AG08395 (cell line): ENCODE measurements at regions not wholly inside any gene's neighbourhood (a gene's known extent, or its start where the extent isn't known, plus 50 kb on each side); places are given as distances from the start of the nearest gene placed in this dataset.

Experiments
- DNase-seq: peaks from one replicate; pipeline ENCODE4 v3.0.0; 2012; ENCODE audit warnings: mixed read lengths, low spot score

DNA sequence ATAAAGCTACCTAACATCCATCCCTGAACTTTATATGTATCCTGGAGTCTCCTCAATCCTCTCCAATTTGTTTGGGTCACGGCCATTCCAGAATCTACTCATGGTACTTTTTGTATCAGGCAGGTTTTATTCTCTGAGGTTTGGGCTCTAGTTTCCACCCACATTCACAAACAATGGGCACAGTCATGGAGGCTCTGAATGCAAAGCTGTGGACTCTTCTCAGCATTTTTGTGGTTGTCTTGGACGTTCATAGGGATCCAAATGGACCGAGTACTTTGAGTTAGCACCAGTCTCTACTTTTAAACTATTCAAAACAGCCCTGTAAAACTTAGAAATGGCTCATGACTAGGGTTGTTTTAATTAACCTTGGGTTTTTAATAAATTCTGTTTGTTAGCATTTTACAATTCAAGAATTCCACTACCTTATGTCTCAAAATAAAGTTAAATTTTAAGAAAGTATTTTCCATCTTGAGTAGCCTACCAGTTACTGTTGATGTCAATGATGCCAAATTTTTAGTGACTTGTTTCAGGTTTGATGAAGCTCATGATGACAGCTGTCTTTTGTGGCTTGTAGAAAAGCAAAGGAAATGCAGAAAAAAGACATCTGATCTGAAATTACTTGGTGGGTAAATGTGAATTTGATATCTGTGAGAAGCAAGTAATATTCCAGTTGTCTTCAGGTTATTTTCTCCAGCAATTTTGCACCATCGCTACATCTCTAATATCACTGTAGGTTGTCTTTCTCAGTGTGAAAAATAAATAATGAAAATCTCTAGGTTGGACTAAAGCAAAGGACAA lies 275.7 kb upstream of the THBS1 start:
- no peak for DNase-seq

DNA sequence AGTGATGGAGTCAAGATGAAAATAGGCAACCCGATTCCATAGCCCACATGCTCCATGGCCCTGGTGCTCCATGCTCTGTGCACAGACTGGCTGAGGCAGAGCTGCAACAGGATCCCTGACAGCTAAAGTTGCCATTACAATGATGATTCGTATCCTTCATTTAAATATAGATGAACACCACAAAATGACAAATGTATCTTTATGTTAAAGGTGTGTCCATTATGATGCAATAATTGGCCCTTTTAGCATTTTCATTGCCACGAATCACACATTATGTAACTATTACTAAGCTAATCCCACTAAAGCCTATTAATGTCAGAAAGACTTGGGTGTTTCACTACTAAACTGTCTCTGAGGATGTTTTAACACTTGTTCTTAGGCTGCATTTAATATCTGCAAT lies 270.2 kb upstream of the THBS1 start:
- no peak for DNase-seq

DNA sequence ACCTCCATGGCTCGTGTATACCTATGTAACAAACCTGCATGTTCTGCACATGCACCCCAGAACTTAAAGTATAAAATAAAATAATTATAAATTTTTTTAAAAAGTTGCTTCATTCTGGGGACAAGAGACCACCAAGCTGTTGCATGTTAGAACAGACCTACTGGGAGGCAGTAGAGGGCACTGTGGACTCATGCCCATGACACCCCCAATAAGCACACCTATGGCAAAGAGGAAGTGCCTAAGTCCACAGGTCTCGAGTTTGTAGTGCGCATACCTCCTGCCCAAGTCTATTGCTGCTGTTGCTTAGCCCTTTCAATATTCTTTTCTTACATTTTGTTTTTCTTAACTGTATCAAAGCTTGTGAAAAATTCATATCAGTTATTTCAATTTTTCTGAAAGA lies 267.9 kb upstream of the THBS1 start:
- DNase-seq = no peak

- no peak for DNase-seq
Measured at GRCh38 chr15:39313467-39313866, 267.4 kb upstream of the THBS1 start.

DNA sequence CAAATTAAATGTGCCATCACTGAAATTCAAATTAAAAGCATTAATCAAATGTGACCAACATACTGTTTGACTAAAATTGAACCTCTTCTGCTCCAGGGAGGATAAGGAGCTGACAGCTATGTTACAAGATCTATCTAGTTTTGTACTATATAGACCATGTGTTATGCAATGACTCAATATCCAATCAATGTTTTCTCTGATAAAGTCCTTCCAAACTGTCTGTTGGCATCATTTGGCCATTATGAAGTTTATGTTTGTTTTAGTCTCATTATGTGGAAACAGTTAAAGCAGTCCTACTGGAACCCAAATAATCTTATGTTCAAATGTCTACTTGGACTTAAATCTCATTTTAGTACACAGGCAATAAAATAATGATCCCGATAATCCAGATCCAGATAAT lies 267.0 kb upstream of the THBS1 start:
- no peak for DNase-seq

DNA sequence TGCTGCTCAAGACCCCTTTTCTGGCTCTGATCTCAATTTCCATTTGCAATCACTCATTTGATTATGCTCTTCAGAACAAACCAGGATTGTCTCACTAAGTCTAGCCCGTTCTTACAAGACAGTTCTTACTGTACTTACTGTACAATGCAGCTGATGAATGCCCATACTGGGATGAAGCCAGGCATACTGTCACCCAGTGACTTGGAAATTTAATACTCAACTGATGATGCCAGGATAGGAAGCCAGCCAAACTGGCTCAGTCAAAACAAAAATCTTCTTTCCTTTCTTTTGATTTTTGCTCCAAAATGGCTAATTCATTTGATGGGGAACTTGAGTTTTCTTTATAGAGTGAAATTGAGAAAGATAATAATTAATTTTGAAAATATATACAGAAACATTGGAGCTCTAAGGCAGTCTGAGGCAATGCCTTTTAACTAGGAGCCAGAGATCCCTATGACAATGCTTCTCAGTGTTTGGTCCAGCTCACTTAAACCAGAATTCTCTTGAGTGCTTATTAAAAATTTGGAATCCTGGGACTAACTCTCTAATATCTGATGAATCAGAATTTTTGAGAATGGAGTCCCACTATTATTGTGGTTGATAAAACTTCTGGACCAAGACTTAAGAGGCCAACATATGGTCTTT lies 265.6 kb upstream of the THBS1 start:
- DNase-seq = no peak

DNA sequence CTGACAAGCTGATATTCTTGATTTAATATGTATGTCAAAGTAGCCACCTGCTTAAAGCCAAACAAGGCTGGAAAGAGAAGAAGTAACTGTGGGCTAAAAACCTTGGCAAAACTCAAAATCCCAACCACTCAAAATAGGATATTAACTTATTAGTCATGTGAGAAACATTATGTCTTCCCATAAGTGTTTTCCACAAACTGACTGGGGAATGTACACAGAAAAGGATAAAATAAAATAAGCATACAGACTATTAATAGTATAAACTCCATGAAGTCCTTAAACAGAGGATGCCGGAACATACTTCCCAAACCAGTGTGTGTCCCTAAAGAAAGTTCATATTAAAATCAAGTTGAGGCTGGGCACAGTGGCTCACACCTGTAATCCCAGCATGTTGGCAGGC lies 263.7 kb upstream of the THBS1 start:
- no peak for DNase-seq

GRCh38 chr15:39318231-39318630 lies 262.6 kb upstream of the THBS1 start:
- DNase-seq = no peak

DNA sequence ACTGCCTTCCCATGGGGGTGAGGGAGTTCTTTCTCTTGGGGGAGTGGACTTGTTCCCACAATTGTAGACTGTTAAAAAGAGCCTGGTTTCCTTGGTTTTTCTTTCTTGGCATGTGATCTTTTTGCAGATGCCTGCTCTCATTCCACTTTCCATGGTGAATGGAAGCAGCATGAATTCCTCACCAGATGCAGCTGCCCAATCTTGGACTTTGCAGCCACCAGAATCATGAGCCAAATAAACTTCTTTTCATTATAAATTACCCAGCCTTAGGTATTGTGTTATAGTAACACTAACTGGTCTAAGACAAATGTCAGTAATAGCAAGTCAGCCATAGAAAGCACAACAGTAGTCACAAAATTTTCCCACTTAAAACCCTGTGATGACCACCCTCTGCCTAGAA lies 260.5 kb upstream of the THBS1 start:
- DNase-seq = no peak

DNA sequence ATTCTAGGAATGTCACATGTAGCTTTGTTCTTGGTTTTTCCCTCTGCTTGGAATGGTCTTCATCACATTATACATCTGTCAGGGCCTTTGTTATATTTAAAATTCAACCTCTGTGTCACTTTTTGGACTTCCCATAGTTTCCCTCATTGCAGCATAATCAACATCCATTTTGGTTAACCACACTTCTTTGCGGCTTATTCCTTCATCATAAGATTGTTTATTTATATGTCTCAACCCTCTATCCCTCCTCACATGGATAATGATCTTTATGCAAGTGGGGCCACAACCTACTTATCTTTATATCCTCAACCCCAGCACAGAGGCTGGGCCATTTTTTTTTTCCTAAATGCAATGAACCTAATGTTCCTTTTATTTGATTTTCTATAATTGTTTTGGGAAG lies 260.0 kb upstream of the THBS1 start:
- DNase-seq = no peak

- no peak for DNase-seq
Measured at GRCh38 chr15:39321977-39322376, 258.9 kb upstream of the THBS1 start.

GRCh38 chr15:39323157-39323556 lies 257.7 kb upstream of the THBS1 start:
- no peak for DNase-seq

- DNase-seq = no peak
Measured at GRCh38 chr15:39323706-39324105, 257.2 kb upstream of the THBS1 start.

DNA sequence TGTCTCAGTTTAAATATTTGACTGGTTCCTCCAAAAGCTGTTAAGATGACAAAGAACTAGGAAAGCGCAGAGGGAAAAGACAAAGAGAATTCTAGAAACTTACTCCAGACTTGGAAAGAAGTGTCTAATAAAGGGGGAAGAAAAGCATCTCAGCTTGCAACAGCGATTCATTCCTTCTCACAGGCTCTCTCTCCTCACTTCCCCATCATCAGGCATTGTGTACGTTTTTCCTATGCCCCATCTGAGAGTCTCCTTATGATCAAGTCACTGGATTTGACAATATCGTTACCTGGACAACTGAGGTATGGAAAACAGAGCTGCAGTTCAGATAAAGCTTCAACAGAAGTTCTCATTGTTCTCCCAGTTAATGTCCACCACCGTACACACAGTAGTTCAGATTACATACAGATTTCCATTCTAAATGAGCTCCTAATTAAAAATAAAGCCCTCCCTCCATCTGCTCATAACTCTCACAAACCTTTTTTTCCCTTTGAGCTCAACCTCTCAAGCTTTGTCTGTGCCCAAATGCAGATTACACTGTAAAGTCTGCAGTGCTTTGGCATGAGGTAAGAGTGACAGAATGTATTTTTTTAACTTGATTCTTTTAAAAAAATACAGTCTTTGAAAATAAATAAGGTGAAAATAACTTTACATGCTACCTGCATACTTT lies 254.4 kb upstream of the THBS1 start:
- DNase-seq = no peak

DNA sequence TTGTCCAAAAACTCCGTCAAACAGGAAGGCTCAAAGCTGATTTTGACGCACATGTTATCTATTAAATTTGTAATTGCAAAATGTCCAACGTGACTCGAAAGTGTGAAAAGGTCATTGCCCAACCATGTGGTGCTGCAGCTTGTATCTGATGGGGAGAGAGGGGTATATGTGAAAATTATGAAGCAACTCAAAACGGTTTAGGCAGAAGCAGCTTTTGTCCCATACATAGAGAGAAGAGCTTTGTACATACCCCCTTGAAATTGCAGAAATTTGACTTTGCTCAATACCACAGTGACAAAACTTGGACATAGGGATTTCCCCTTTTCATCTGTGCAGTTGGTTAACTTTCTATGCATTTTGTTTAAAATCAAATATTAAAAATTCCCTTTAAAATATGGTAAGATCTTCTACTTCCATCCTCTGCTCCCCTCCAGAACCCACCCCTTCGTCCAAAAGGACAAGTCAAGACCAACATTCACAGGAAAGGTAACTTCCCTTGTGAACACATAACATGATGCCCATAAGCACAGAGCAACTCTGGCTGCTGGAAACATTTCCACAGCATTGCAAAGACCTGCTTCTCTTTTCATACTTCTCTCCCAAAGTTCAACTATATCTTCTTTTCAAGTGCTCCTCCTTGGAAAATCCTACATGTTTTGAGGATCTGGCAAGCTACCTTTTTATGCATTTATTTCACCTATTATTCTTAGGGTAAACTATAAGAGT lies 253.7 kb upstream of the THBS1 start:
- no peak for DNase-seq

DNA sequence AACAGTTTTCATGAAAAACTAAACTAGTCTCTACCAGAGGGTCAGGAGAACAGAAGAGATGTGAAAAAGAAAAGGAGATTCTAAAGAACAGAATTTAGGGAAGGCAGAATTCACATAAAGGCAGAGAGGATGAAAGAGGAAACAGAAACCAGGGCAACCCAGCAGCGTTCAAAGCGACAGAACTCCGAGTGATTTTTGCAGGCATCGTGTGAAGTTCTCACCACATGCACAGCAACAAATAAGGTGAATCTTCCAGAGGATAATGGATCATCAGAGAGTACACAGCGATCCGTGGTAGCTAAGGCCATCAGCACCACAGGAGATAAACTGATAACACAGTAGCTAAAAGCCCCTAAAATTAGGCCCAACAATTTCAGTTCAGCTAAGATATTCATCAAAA lies 250.8 kb upstream of the THBS1 start:
- no peak for DNase-seq

- DNase-seq = no peak
Measured at GRCh38 chr15:39331584-39331983, 249.3 kb upstream of the THBS1 start.

GRCh38 chr15:39332846-39333245 lies 248.0 kb upstream of the THBS1 start:
- DNase-seq = no peak

DNA sequence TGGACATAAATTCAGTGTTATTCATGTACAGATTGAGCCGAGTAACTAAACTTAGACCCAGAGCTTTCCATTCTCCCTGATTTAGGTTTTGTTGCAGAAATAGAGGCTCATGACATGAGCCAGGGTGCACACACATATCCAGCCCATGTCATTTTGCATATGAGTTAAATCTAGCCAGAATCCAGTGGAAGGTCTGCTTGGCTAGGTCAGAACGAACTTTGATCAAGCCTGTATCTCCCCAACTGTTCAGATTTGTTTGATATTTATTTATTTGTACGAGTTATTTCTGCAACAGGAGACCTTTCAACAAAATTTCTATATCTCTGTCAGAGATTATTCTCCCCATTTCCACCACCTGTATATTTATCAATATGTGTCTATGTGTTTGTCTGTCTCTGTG lies 247.5 kb upstream of the THBS1 start:
- no peak for DNase-seq

GRCh38 chr15:39333896-39334295 lies 247.0 kb upstream of the THBS1 start:
- DNase-seq = no peak

DNA sequence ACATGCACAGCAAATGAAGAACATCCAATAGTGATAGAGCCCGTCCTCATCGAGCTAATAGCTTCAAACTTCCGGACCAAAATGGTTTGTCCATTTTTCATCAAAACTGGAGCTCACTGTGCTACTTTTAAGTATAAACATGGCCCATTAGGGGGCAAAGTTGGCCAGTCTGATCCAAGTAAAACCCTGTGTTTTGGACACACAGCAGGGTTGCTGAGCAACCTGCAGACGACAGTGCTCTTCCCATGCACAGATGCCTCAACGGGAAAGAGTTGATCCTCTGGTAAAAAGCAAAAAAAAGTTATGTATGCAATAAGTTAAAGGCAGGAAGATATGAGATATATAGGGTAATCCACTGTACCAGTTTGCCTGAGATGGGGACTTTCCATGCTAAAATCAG lies 244.0 kb upstream of the THBS1 start:
- no peak for DNase-seq

DNA sequence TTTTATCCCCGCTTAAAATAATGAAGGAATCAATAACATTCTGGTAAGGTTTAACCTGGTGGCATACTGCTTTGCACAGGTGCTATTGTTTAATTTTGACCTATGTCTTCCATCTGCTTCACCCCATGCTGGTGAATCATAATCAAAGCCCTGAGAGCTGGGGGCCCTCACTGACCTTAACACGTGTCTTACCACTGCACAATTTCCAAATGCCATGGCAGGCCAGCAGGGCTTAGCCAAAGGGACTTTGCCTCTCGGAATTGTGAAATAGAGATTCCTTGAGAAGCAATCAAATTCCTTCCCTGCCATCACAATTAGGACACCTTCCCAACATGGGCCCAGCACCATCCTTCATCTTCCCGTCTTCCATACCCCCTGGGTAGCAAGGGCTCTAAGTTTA lies 242.6 kb upstream of the THBS1 start:
- peak; percentile 41 for DNase-seq
